Astrocyte of the spinal cord (primary cell): ENCODE measurements at regions not wholly inside any gene's neighbourhood (a gene's known extent, or its start where the extent isn't known, plus 50 kb on each side); places are given as distances from the start of the nearest gene placed in this dataset.

Source experiments
- DNase-seq: peaks from one replicate; pipeline ENCODE4 v3.0.0; 2011; ENCODE audit warnings: low read depth, low spot score
- H3K4me3 ChIP-seq: 2 replicates; pipeline ENCODE4 v1.5.1; 2011; ENCODE audit warnings: low read depth, mild to moderate bottlenecking, low read length, moderate library complexity
- CTCF ChIP-seq: IDR thresholded peaks from 2 replicates; pipeline ENCODE4 v1.5.1; 2012; ENCODE audit warnings: low read depth, mild to moderate bottlenecking, low read length, inconsistent platforms
- in situ Hi-C: cut with HindIII; loops from 2 replicates; pipeline ENCODE4 v1.10.0; 2017; ENCODE audit warnings: low sequenced_read_pairs

GRCh38 chr13:22074403-22074802 is 403.5 kb downstream of the FGF9 start:
- in situ Hi-C loops: no loop called here
- DNase-seq: no peak

GRCh38 chr13:22076658-22077057 is 405.8 kb downstream of the FGF9 start:
- in situ Hi-C loops: no loop called here
- TF ChIP-seq CTCF: no peak
- no peak for DNase-seq
- no peak overlapping the region for H3K4me3 ChIP-seq

More at GRCh38 chr13:22074403-22074802, 403.5 kb downstream of the FGF9 start:
- TF ChIP-seq CTCF: no peak
- H3K4me3 ChIP-seq: no peak overlapping the region

- no peak for TF ChIP-seq CTCF
- in situ Hi-C loops: no loop called here
- DNase-seq: no peak
Observed at GRCh38 chr13:22077205-22077683, 406.4 kb downstream of the FGF9 start.

GRCh38 chr13:22077764-22078163 is 406.9 kb downstream of the FGF9 start:
- no peak overlapping the region for H3K4me3 ChIP-seq
- in situ Hi-C loops: no loop called here
- no peak for DNase-seq
- no peak for TF ChIP-seq CTCF

More at GRCh38 chr13:22077205-22077683, 406.4 kb downstream of the FGF9 start:
- no peak overlapping the region for H3K4me3 ChIP-seq

- in situ Hi-C loops: no loop called here
- no peak overlapping the region for H3K4me3 ChIP-seq
- TF ChIP-seq CTCF: no peak
- DNase-seq: no peak
Observed at GRCh38 chr13:22079961-22080360, 409.1 kb downstream of the FGF9 start.

- in situ Hi-C loops: no loop called here
- no peak for DNase-seq
- no peak for TF ChIP-seq CTCF
- no peak overlapping the region for H3K4me3 ChIP-seq
Observed at GRCh38 chr13:22080832-22081231, 410.0 kb downstream of the FGF9 start.

GRCh38 chr13:22081430-22081829 is 410.6 kb downstream of the FGF9 start:
- no peak for TF ChIP-seq CTCF

More at GRCh38 chr13:22081430-22081829, 410.6 kb downstream of the FGF9 start:
- DNase-seq: no peak
- H3K4me3 ChIP-seq: no peak overlapping the region
- in situ Hi-C loops: no loop called here
